Cardiac muscle cell (in vitro differentiated cells and primary cell): ENCODE measurements at regions not wholly inside any gene's neighbourhood (a gene's known extent, or its start where the extent isn't known, plus 50 kb on each side); places are given as distances from the start of the nearest gene placed in this dataset.

Source experiments
- DNase-seq, 2 donors: peaks; one replicate each; pipeline versions ENCODE4 v3.0.0 to v3.0.0-alpha.2; 2010 to 2017; ENCODE audit warnings: low read depth in 1 of 2, low spot score in 1 of 2
- H3K27ac ChIP-seq: fragments of 200-600 bp; sonication (generic); 2 replicates; pipeline ENCODE4 v1.5.1; 2016
- H3K27me3 ChIP-seq: fragments of 200-600 bp; sonication (generic); 2 replicates; pipeline ENCODE4 v1.6.0; 2016; ENCODE audit warnings: control low read depth
- H3K36me3 ChIP-seq: fragments of 200-600 bp; sonication (generic); 2 replicates; pipeline ENCODE4 v1.5.1; 2016; ENCODE audit warnings: control low read depth
- H3K4me1 ChIP-seq: fragments of 200-600 bp; sonication (generic); 2 replicates; pipeline ENCODE4 v1.8.1; 2017; ENCODE audit warnings: low read depth, mild to moderate bottlenecking, mixed run types
- H3K4me3 ChIP-seq: fragments of 200-600 bp; sonication (generic); 2 replicates; pipeline ENCODE4 v1.5.1; 2016; ENCODE audit warnings: mild to moderate bottlenecking
- H3K9me3 ChIP-seq: fragments of 200-600 bp; sonication (generic); 2 replicates; pipeline ENCODE4 v1.5.1; 2017; ENCODE audit warnings: low read depth, mild to moderate bottlenecking, control low read depth
- TF ChIP-seq, protein P1 (sequence below): IDR thresholded peaks from 2 replicates; pipeline ENCODE4 v1.5.1; 2012; ENCODE audit warnings: low read depth, mild to moderate bottlenecking, low read length

DNA sequence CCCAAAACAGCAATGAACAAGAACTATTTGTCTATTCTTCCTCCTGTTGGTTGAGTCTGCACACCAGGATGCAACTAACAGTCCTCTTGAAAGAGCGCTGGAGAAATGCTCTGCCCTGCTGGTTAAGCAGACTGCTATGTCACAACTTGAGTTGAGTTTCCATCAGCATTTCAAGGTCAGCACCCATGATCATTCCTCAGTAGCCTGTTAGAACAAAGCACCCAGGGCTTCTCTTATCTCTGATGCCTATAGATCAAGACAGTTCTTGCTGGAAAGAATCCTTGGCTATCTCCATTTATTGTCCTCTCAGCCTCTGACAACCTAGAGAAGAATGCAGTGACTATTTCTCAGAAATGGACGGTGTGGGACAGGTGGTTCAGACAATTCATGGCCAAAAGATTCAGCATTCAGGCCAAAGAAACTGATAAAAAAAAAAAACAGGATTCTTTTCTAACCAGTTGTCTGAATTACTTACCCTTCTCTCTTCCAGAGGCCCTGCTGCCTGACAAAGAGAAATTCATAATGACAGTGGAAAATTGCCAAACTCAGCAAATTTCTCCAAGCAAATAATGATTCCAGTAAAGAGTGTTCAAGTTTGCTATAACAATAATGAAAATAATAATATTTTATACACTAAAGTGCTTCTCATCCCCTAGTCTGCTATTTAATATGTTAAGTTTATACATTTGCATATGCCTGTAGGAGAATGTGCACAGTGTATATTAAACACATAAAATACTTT lies 306.7 kb downstream of the EMP1 start:
- TF ChIP-seq, protein P1, sequence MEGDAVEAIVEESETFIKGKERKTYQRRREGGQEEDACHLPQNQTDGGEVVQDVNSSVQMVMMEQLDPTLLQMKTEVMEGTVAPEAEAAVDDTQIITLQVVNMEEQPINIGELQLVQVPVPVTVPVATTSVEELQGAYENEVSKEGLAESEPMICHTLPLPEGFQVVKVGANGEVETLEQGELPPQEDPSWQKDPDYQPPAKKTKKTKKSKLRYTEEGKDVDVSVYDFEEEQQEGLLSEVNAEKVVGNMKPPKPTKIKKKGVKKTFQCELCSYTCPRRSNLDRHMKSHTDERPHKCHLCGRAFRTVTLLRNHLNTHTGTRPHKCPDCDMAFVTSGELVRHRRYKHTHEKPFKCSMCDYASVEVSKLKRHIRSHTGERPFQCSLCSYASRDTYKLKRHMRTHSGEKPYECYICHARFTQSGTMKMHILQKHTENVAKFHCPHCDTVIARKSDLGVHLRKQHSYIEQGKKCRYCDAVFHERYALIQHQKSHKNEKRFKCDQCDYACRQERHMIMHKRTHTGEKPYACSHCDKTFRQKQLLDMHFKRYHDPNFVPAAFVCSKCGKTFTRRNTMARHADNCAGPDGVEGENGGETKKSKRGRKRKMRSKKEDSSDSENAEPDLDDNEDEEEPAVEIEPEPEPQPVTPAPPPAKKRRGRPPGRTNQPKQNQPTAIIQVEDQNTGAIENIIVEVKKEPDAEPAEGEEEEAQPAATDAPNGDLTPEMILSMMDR, result no peak
- Histone ChIP-seq H3K4me3 (no peak overlapping the region), H3K4me1 (no peaks in the 10 kb centered on the region), H3K9me3 (no peaks in the 10 kb centered on the region), H3K27me3 (no peaks in the 10 kb centered on the region), H3K27ac (no peak overlapping the region), H3K36me3 (no peaks in the 10 kb centered on the region)
- no peak for DNase-seq

GRCh38 chr12:13499008-13499407 lies 302.5 kb downstream of the EMP1 start:
- DNase-seq, result no peak
- H3K9me3 ChIP-seq, result no peaks in the 10 kb centered on the region
- H3K4me3 ChIP-seq, result no peak overlapping the region
- no peaks in the 10 kb centered on the region for H3K27me3 ChIP-seq
- no peaks in the 10 kb centered on the region for H3K36me3 ChIP-seq
- H3K4me1 ChIP-seq, result no peaks in the 10 kb centered on the region
- TF ChIP-seq, protein P1, result no peak
- H3K27ac ChIP-seq, result no peak overlapping the region

DNA sequence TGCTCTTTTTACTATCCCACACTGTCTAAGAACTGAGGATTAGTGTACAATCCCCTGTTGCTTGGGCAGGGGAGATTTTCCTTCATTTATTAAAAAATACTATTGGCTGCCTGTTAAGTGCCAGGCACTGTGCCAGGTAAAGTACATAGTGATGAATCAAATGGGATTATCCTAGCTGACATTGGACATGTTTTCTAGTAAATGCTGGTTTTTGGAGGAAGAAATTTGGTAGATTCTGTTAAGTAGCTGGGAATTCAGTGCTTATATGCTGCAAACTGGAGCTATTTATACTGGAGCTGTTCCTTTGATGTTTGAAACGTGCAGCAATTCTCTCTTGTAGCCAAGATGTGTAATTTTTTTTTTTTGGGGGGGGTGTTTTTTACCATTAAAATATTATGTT lies 299.6 kb downstream of the EMP1 start:
- Histone ChIP-seq H3K4me3 (no peak overlapping the region), H3K4me1 (no peaks in the 10 kb centered on the region), H3K9me3 (no peaks in the 10 kb centered on the region), H3K27me3 (no peaks in the 10 kb centered on the region), H3K27ac (no peak overlapping the region), H3K36me3 (no peaks in the 10 kb centered on the region)
- no peak for DNase-seq
- TF ChIP-seq, protein P1, result no peak

- H3K36me3 ChIP-seq, result no peaks in the 10 kb centered on the region
- H3K27ac ChIP-seq, result no peak overlapping the region
- DNase-seq, result no peak
- H3K27me3 ChIP-seq, result no peaks in the 10 kb centered on the region
- no peak overlapping the region for H3K4me3 ChIP-seq
- no peaks in the 10 kb centered on the region for H3K4me1 ChIP-seq
- H3K9me3 ChIP-seq, result no peaks in the 10 kb centered on the region
- TF ChIP-seq, protein P1, result no peak
These were observed 292.7 kb downstream of the EMP1 start for GRCh38 chr12:13489246-13489645.

GRCh38 chr12:13487326-13487725 lies 290.8 kb downstream of the EMP1 start:
- Histone ChIP-seq H3K4me3 (no peak overlapping the region), H3K9me3 (no peaks in the 10 kb centered on the region), H3K4me1 (no peaks in the 10 kb centered on the region), H3K27me3 (no peaks in the 10 kb centered on the region), H3K36me3 (no peaks in the 10 kb centered on the region), H3K27ac (no peak overlapping the region)
- no peak for DNase-seq
- TF ChIP-seq, protein P1, result no peak
